GM10266 (cell line): ENCODE measurements at regions not wholly inside any gene's neighbourhood (a gene's known extent, or its start where the extent isn't known, plus 50 kb on each side); places are given as distances from the start of the nearest gene placed in this dataset.

Experiments used
- DNase-seq: peaks from one replicate; pipeline ENCODE4 v3.0.0; 2012; ENCODE audit errors: extremely low spot score
- TF ChIP-seq, protein P1 (sequence below): IDR thresholded peaks from 2 replicates; pipeline ENCODE4 v1.5.1; 2012; ENCODE audit warnings: mild to moderate bottlenecking, low read depth; ENCODE audit not compliant: control insufficient read depth, insufficient read depth; ENCODE audit errors: missing control alignments

DNA sequence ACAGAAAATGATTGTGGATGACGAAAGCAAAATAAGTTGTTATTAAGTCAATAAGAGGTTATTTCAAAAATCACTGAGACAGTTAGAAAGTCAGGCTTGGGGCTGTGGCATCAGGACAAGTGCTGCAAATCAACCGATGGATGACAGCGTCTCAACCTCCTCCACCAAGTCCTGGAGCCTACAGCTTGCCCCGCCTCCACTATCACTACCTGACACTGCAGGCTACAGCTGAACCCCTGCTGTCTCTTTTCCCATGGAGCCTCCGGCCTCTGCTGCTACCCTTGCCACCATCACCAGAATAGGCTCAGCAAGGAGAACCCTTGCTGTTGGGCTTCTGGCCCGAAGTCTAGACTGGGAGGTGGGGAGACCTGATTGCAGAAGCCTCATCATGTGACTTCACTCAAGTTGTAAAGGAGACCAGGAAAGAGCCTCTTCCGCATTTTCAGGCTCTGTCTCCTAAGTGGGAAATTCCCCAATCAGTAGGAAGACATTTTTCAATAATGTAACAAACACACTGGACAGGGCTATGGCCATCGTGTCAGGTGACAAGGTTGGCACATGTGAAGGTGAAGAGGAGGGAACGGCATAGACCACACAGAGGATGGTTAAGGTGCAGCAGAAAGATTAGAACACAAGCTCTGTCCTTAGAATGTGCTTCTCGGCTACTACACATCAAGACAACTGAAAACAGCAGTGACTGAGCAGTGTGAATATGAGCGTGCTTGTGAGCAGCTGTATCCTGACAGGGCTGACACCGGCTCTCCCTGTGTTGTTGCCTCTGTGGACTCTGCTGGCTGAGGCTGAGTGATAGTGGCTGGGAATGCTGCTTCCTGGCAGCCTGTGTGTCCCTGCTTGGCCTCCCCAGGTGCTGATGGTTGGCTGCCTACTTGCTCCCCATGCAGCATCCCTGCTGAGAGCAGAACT is 660.7 kb downstream of the PTPRU start:
- TF ChIP-seq, protein P1, sequence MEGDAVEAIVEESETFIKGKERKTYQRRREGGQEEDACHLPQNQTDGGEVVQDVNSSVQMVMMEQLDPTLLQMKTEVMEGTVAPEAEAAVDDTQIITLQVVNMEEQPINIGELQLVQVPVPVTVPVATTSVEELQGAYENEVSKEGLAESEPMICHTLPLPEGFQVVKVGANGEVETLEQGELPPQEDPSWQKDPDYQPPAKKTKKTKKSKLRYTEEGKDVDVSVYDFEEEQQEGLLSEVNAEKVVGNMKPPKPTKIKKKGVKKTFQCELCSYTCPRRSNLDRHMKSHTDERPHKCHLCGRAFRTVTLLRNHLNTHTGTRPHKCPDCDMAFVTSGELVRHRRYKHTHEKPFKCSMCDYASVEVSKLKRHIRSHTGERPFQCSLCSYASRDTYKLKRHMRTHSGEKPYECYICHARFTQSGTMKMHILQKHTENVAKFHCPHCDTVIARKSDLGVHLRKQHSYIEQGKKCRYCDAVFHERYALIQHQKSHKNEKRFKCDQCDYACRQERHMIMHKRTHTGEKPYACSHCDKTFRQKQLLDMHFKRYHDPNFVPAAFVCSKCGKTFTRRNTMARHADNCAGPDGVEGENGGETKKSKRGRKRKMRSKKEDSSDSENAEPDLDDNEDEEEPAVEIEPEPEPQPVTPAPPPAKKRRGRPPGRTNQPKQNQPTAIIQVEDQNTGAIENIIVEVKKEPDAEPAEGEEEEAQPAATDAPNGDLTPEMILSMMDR, result no peak
- DNase-seq, result no peak

DNA sequence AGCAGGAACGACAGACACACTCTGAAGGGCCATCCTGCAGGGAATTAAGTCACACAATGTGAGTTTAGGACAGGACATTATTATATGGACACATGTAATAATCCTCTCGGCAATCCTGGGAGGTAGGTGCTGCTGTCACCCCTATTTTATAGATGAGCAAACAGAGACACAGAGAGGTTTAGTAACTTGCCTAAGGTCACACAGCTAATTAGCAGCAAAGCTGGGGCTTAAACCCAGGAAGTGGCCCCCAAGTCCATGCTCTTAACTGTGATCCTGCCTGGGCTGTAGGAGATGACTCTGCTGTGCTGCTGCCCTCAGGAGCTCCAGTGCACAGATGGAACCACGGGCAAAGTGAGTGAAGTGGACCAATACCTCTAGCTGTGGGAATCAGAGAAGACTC is 660.0 kb downstream of the PTPRU start:
- TF ChIP-seq, protein P1, result no peak
- no peak for DNase-seq

DNA sequence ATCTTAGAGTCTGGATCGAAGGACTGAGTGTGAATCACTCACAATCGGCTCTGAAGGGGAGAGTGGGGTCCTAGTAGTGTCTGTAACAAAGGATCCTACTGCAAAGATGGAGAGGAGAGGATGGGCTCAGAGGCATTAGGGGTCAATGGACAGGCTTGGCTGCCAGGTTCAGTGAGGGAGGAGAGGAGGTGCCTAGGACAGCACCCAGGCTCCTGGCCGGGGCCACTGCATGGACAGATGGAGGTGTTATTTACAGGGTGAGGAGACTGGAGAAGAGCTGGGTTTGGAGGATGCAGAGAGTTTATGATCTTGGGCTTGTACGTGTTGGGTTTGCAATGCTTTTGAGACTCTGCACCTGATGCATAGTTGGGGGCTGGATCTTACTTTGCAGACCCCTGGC is 658.9 kb downstream of the PTPRU start:
- TF ChIP-seq, protein P1, result no peak
- DNase-seq, result no peak

DNA sequence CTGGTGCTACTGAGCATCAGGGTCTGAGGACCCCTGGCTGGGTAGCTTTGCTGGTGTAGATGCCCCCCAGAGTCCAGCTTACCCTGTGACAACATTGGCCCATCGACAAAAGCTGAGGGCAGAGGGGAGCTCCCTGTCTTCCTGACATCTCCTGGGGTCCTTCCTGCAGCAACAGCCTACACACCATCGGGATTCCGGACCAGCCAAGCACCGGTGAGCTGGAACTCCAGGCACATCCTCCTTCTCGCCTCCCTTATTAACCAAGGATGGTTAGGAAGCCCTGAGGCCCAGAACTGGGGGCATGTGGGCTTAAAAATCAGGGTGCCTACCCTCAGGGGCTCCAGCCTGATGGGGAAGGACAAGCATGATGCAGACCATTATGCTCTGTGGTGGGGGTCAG is 658.0 kb downstream of the PTPRU start:
- DNase-seq, result no peak
- TF ChIP-seq, protein P1, result no peak

DNA sequence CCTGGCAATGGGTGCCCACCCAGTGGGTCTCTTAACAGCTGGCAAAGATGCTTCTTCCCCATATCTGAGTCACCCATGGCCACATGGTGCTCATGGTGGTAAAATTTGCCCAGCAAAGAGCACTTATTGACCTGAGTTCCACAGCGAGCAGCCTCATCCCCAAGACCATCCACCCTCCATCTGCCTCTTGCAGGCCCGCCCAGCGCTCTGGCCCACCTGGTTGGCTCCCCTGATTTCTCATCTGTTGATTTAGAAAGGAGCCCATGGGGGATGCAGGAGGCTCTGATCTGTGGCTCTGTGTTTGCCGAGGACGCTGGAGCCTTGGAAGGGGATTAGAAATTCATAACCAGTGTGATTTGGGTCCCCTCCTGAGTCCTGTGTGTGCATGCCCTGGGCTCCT is 657.5 kb downstream of the PTPRU start:
- TF ChIP-seq, protein P1, result no peak
- no peak for DNase-seq

DNA sequence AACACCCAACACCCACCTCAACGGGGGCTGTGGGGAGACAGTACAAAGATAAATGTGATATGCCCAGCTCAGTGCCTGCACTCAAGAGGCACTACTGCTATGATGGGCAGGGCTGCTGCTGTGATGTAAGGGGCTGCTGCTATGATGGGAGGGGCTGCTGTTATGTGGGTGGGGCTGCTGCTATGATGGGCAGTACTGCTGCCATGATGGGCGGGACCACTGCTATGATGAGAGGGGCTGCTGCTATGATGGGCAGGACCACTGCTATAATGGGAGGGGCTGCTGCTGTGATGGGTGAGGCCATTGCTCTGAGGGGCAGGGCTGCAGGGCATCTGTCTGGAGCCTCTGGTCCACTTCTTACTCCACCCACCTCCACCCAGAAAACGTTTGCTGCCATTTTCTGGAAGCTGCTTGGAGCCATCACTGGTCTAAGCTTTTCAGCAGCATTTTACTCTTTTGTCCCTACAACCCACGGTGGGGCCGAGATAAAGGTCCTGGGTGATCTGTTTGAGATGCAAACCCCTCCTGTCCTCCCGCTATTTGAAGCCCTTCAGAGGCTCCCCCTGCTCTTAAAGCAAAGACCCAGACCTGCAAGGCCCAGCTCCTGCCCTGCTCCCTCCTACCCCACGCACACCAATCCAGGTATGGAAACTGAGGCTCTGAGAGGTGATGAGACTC is 656.9 kb downstream of the PTPRU start:
- no peak for DNase-seq
- TF ChIP-seq, protein P1, result no peak

DNA sequence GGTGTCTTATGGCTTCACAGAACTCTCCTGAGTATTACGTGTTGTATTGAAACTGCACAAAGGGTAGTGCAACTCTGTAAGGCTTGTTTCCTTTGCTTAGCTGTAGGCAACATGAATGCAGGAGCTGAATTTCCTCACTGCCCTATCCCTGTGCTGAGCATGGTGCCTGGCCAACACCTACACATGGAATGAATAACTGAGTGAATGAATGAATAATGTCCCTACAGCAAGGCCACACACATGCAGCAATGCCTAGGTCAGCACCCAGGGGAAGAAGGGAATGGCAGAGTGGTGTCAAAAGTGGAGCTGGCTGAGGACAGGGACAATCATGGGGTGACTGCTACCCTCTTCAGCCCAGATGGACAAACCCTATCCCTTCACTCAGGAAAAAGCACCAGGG is 655.9 kb downstream of the PTPRU start:
- no peak for DNase-seq
- TF ChIP-seq, protein P1, result no peak
